ENCODE measurements at regions not wholly inside any gene's neighbourhood (a gene's known extent, or its start where the extent isn't known, plus 50 kb on each side); places are given as distances from the start of the nearest gene placed in this dataset.

DNA sequence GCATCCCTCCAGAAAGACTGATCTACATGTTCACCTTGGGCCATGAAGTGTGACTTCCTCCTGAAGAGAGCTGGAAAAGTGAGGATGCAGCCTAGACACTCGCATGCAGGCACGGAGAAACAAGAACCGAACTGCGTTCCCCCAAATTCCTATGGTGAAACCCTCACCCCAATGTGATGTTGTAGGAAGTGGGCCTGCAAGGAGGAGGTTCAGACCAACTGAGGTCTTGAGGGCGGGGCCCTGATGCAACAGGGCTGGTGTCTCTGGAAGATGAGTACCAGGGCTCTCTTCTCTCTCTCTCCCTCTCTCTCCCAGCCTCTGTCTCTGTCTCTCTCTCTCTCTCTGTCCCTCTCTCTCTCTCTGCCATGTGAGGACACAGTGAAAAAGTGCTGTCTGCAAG lies 501.1 kb downstream of the BRD1 start:
- TF ChIP-seq, protein P1, sequence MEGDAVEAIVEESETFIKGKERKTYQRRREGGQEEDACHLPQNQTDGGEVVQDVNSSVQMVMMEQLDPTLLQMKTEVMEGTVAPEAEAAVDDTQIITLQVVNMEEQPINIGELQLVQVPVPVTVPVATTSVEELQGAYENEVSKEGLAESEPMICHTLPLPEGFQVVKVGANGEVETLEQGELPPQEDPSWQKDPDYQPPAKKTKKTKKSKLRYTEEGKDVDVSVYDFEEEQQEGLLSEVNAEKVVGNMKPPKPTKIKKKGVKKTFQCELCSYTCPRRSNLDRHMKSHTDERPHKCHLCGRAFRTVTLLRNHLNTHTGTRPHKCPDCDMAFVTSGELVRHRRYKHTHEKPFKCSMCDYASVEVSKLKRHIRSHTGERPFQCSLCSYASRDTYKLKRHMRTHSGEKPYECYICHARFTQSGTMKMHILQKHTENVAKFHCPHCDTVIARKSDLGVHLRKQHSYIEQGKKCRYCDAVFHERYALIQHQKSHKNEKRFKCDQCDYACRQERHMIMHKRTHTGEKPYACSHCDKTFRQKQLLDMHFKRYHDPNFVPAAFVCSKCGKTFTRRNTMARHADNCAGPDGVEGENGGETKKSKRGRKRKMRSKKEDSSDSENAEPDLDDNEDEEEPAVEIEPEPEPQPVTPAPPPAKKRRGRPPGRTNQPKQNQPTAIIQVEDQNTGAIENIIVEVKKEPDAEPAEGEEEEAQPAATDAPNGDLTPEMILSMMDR (IDR thresholded peaks at IDR 0.05) = no peak
- no peak for TF ChIP-seq POLR2A (IDR thresholded peaks at IDR 0.05)

Data from adrenal gland (tissue), 5 donors.